ENCODE measurements at regions not wholly inside any gene's neighbourhood (a gene's known extent, or its start where the extent isn't known, plus 50 kb on each side); places are given as distances from the start of the nearest gene placed in this dataset.
A peak's percentile ranks its signal among the peaks of the same experiment; 100 is the strongest.

GRCh38 chr7:36032361-36032818 lies 120.7 kb upstream of the EEPD1 start:
- no peak overlapping the region for H3K4me3 ChIP-seq
- WGBS, 5 donors, result 54 to 61% (median 60%) methylated on average over 5 of the region's 5 CpGs

GRCh38 chr7:36034020-36034419 lies 119.0 kb upstream of the EEPD1 start:
- Histone ChIP-seq H3K36me3 (no peaks in the 10 kb centered on the region), H3K9me3 (no peaks in the 10 kb centered on the region), H3K27me3 (no peaks in the 10 kb centered on the region), H3K4me3 (no peak overlapping the region), H3K4me1 (peaks cover 9 to 23% (median 22%) of the 10 kb centered on the region in 4 donors), H3K27ac (no peak overlapping the region)
- intact Hi-C loops (cut with DNase I; ENCODE audit: low total_unique reads), result no loop called here
- TF ChIP-seq POLR2AphosphoS5 (IDR thresholded peaks at IDR 0.05) (no peak), CTCF (IDR thresholded peaks at IDR 0.05) (no peak), POLR2A (IDR thresholded peaks at IDR 0.05) (no peak), EP300 (IDR thresholded peaks at IDR 0.05) (no peak)
- no peak for DNase-seq
- 68 to 95% (median 84%) methylated on average over 2 to 4 of the region's 4 CpGs for WGBS, 5 donors

More at GRCh38 chr7:36032361-36032818, 120.7 kb upstream of the EEPD1 start:
- Histone ChIP-seq H3K4me1 (peaks cover 9 to 20% (median 14%) of the 10 kb centered on the region in 4 donors), H3K27me3 (no peaks in the 10 kb centered on the region), H3K36me3 (no peaks in the 10 kb centered on the region), H3K9me3 (no peaks in the 10 kb centered on the region), H3K27ac (no peak overlapping the region)
- intact Hi-C loops (cut with DNase I; ENCODE audit: low total_unique reads), result no loop called here
- no peak for DNase-seq
- TF ChIP-seq POLR2A (IDR thresholded peaks at IDR 0.05), result no peak
- no peak for TF ChIP-seq POLR2AphosphoS5 (IDR thresholded peaks at IDR 0.05)
- TF ChIP-seq CTCF (IDR thresholded peaks at IDR 0.05), result no peak
- no peak for TF ChIP-seq EP300 (IDR thresholded peaks at IDR 0.05)

DNA sequence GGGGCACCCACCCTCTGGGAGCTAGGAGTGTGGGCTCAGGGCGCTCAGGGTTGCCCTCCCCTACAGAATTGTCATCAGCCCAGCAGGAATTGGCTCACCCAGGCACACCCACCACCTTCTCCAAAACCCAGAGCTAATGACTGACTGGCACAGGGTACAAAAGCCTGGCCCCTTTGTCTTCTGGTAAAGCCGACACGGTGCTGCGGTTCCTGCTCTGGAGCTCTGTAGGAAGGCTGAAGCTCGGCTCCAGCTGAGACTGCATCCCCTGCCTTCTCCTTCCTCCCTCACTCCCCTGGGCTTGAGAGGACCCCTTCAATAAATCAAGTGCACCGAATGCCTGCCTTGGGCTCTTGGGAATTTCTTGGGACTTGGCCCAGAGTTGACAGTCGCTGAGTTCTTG lies 117.9 kb upstream of the EEPD1 start:
- TF ChIP-seq POLR2AphosphoS5 (IDR thresholded peaks at IDR 0.05) (no peak), CTCF (IDR thresholded peaks at IDR 0.05) (no peak), POLR2A (IDR thresholded peaks at IDR 0.05) (no peak)
- Histone ChIP-seq H3K4me1 (peaks cover 9 to 23% (median 22%) of the 10 kb centered on the region in 4 donors), H3K27ac (no peak overlapping the region), H3K36me3 (no peaks in the 10 kb centered on the region), H3K4me3 (no peak overlapping the region), H3K9me3 (no peaks in the 10 kb centered on the region), H3K27me3 (no peaks in the 10 kb centered on the region)
- intact Hi-C loops (cut with DNase I; ENCODE audit: low total_unique reads), result no loop called here
- WGBS, 5 donors, result 81 to 91% (median 87%) methylated on average over 7 of the region's 7 CpGs
- no peak for DNase-seq

DNA sequence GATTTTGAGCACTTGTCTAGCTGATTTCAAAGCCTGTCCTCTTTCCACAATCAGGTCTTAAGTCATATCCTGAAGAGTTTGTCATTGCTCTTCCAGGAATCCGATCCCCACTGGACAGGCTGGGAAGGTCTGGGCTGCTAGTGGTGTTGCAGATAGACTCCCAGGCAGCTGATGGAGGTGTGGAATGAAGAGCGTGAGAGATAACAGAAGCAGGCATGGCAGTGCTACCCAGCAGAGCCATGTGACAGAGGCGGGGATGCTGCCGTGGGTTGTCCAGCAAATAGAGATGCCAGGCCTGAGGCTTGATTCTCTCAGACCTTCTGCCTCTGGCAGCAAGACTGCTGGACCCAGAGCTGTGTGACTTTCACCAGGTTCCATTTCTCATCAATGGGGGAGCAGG lies 116.5 kb upstream of the EEPD1 start:
- Histone ChIP-seq H3K27ac (peak overlapping the region; percentile 64 to 81 (median 75)), H3K27me3 (no peaks in the 10 kb centered on the region), H3K4me1 (peaks cover 9 to 23% (median 22%) of the 10 kb centered on the region in 4 donors), H3K36me3 (no peaks in the 10 kb centered on the region), H3K4me3 (peak overlapping the region in 1 of 4 donors; percentile 2), H3K9me3 (no peaks in the 10 kb centered on the region)
- WGBS, 5 donors, result 52 to 69% (median 62%) methylated on average over 4 of the region's 4 CpGs
- TF ChIP-seq POLR2A (IDR thresholded peaks at IDR 0.05), result no peak
- DNase-seq, result peak in 1 of 2 donors; percentile 22
- intact Hi-C loops (cut with DNase I; ENCODE audit: low total_unique reads), result no loop called here

DNA sequence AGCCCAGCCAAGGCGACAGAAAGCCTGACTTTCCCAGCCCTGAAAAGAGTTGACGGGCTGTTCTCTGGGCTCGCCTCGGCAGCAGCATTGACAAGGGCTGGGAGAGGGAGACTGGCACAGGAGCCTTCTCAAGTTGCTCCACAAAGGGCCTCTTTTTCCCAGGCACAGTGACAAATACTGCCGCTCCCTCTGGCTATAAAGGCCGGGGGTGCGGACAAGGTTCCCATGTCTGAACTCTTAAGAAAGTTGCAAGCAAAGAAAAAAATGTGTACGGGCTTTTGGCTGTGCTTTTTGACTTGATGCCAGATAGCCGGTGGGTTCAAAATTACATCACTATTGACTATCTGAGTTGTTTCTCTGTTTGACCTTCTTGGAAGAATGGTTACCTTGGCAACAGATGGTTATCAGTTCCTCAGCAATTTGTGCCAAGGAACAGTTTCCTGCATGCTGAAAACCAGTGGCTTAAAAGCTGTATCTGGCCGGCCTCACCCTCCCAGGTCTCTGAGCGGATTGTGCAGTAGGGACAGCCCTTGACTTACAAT lies 115.9 kb upstream of the EEPD1 start:
- Histone ChIP-seq H3K36me3 (no peaks in the 10 kb centered on the region), H3K9me3 (no peaks in the 10 kb centered on the region), H3K27ac (peak overlapping the region; percentile 64 to 81 (median 75)), H3K4me3 (peak overlapping the region in 1 of 4 donors; percentile 2), H3K27me3 (no peaks in the 10 kb centered on the region), H3K4me1 (peaks cover 9 to 22% (median 21%) of the 10 kb centered on the region in 4 donors)
- WGBS, 5 donors, result 13 to 18% (median 15%) methylated on average over 11 of the region's 11 CpGs
- intact Hi-C loops (cut with DNase I; ENCODE audit: low total_unique reads), result no loop called here
- DNase-seq, result peak; percentile 77 to 92
- no peak for TF ChIP-seq POLR2A (IDR thresholded peaks at IDR 0.05)
- peak in 2 of 3 donors; percentile 66 to 71 for TF ChIP-seq POLR2AphosphoS5 (IDR thresholded peaks at IDR 0.05)
- no peak for TF ChIP-seq CTCF (IDR thresholded peaks at IDR 0.05)

Data from stomach (tissue), 8 donors.